NT2/D1 (cell line): ENCODE measurements at regions not wholly inside any gene's neighbourhood (a gene's known extent, or its start where the extent isn't known, plus 50 kb on each side); places are given as distances from the start of the nearest gene placed in this dataset.

Experiments used
- YY1 ChIP-seq: IDR thresholded peaks from 2 replicates; pipeline ENCODE4 v1.6.1; 2011; ENCODE audit not compliant: insufficient read length, insufficient read depth
- ZNF274 ChIP-seq: IDR thresholded peaks from 2 replicates; pipeline ENCODE4 v1.6.1; 2011; ENCODE audit warnings: mild to moderate bottlenecking, low read depth, low read length

- TF ChIP-seq ZNF274 (no peak), YY1 (no peak)
Measured at GRCh38 chr20:57043669-57044268, 222.7 kb downstream of the BMP7 start.
